ENCODE measurements at regions not wholly inside any gene's neighbourhood (a gene's known extent, or its start where the extent isn't known, plus 50 kb on each side); places are given as distances from the start of the nearest gene placed in this dataset.
"Not testable (repeated sequence)": the region's sequence is repeated elsewhere in the genome, so short reads cannot be mapped to it uniquely, and the experiment has no call there.

DNA sequence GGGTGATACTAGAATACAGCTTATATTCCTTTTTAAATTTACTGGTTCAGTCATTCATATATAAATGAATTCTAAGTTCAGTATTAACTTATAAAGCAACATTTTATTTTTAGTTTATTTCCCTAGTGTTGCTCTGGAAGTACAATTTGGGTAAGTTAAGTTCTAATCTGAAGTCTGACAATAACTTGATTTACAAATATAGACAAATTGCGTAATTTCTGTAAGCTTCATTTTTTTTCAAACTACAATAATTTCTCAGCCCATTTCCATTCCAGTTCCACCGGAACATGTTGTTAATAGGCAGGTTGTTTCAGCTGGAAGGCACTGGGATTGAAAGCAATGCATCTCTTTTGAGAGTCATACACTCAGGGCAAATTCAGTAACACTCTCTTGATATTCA lies 2000.7 kb downstream of the OLFM4 start:
- Histone ChIP-seq H3K27me3 (replicated peaks; ENCODE audit: insufficient read depth, low read depth, low read length, poor library complexity) (no peaks in the 10 kb centered on the region), H3K4me3 (ENCODE audit: low read depth, low read length, poor library complexity, severe bottlenecking) (no peak overlapping the region), H3K27ac (ENCODE audit: low read depth, low read length, poor library complexity, severe bottlenecking) (no peak overlapping the region), H3K36me3 (ENCODE audit: insufficient read depth, low read length, poor library complexity, severe bottlenecking) (no peaks in the 10 kb centered on the region), H3K9me3 (ENCODE audit: low read depth, low read length, poor library complexity, severe bottlenecking) (no peaks in the 10 kb centered on the region), H3K4me1 (ENCODE audit: insufficient read depth, low read length, poor library complexity, severe bottlenecking) (no peaks in the 10 kb centered on the region)
- DNase-seq (ENCODE audit: low spot score) = no peak
- intact Hi-C loops (cut with micrococcal nuclease; ENCODE audit: unreplicated experiment) = no loop called here
- BruUV-seq (replicated peaks) = no TSS peak
- TF ChIP-seq, protein P1, sequence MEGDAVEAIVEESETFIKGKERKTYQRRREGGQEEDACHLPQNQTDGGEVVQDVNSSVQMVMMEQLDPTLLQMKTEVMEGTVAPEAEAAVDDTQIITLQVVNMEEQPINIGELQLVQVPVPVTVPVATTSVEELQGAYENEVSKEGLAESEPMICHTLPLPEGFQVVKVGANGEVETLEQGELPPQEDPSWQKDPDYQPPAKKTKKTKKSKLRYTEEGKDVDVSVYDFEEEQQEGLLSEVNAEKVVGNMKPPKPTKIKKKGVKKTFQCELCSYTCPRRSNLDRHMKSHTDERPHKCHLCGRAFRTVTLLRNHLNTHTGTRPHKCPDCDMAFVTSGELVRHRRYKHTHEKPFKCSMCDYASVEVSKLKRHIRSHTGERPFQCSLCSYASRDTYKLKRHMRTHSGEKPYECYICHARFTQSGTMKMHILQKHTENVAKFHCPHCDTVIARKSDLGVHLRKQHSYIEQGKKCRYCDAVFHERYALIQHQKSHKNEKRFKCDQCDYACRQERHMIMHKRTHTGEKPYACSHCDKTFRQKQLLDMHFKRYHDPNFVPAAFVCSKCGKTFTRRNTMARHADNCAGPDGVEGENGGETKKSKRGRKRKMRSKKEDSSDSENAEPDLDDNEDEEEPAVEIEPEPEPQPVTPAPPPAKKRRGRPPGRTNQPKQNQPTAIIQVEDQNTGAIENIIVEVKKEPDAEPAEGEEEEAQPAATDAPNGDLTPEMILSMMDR (conservative IDR thresholded peaks at IDR 0.05; ENCODE audit: low read depth, low read length) = no peak
- TF ChIP-seq EZH2 (IDR thresholded peaks at IDR 0.05; ENCODE audit: borderline replicate concordance, low read depth, low read length, poor library complexity, severe bottlenecking) = no peak
- CTCF ChIA-PET = no interaction called here
- POLR2A ChIA-PET (ENCODE audit: low non-redundant PET) = no interaction called here

DNA sequence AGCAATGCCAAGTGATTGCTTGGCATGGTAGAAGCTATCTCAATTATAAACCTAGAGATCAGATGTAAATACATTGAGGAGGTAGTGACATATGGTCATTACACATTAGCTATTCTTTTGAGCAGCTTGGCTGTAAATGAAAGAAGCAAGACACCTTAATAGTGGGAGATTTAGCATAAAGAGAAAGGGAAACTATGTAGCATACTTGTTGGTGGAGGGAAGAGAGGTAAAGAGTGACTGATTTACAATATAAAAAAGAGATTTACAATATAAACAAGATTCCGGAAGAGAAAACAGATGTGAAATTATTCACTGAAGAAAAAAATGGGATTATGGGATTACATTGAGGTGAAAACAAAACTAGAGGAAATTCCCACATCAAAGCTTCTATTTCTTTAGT lies 2009.6 kb downstream of the OLFM4 start:
- Histone ChIP-seq H3K4me1 (ENCODE audit: insufficient read depth, low read length, poor library complexity, severe bottlenecking) (no peaks in the 10 kb centered on the region), H3K27me3 (replicated peaks; ENCODE audit: insufficient read depth, low read depth, low read length, poor library complexity) (no peaks in the 10 kb centered on the region), H3K9me3 (ENCODE audit: low read depth, low read length, poor library complexity, severe bottlenecking) (no peaks in the 10 kb centered on the region), H3K36me3 (ENCODE audit: insufficient read depth, low read length, poor library complexity, severe bottlenecking) (no peaks in the 10 kb centered on the region), H3K4me3 (ENCODE audit: low read depth, low read length, poor library complexity, severe bottlenecking) (no peak overlapping the region), H3K27ac (ENCODE audit: low read depth, low read length, poor library complexity, severe bottlenecking) (no peak overlapping the region)
- TF ChIP-seq EZH2 (IDR thresholded peaks at IDR 0.05; ENCODE audit: borderline replicate concordance, low read depth, low read length, poor library complexity, severe bottlenecking) = no peak
- TF ChIP-seq, protein P1 (conservative IDR thresholded peaks at IDR 0.05; ENCODE audit: low read depth, low read length) = no peak
- no peak for DNase-seq (ENCODE audit: low spot score)
- no TSS peak for BruUV-seq (replicated peaks)
- intact Hi-C loops (cut with micrococcal nuclease; ENCODE audit: unreplicated experiment) = no loop called here
- ChIA-PET CTCF (no interaction called here), POLR2A (ENCODE audit: low non-redundant PET) (no interaction called here)

DNA sequence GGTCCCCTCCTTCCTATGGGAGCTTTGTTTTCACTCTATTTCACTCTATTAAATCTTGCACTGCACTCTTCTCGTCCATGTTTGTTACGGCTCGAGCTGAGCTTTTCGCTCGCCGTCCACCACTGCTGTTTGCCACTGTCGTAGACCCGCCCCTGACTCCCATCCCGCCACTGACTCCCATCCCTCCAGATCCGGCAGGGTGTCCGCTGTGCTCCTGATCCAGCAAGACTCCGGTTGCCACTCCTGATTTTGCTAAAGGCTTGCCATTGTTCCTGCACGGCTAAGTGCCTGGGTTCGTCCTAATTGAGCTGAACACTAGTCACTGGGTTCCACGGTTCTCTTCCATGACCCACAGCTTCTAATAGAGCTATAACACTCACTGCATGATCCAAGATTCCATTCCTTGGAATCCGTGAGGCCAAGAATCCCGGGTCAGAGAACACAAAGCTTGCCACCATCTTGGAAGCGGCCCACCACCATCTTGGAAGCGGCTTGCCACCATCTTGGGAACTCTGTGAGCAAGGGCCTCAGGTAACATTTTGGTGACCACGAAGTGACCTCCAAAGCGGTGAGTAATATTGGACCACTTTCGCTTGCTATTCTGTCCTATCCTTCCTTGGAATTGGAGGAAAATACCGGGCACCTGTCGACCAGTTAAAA lies 2025.4 kb downstream of the OLFM4 start:
- POLR2A ChIA-PET (ENCODE audit: low non-redundant PET); DNase-seq (ENCODE audit: low spot score); BruUV-seq (replicated peaks); H3K36me3 ChIP-seq (ENCODE audit: insufficient read depth, low read length, poor library complexity, severe bottlenecking); intact Hi-C loops (cut with micrococcal nuclease; ENCODE audit: unreplicated experiment); CTCF ChIA-PET; H3K4me3 ChIP-seq (ENCODE audit: low read depth, low read length, poor library complexity, severe bottlenecking); H3K27me3 ChIP-seq (replicated peaks; ENCODE audit: insufficient read depth, low read depth, low read length, poor library complexity); H3K27ac ChIP-seq (ENCODE audit: low read depth, low read length, poor library complexity, severe bottlenecking); H3K4me1 ChIP-seq (ENCODE audit: insufficient read depth, low read length, poor library complexity, severe bottlenecking); H3K9me3 ChIP-seq (ENCODE audit: low read depth, low read length, poor library complexity, severe bottlenecking): not testable (repeated sequence)

DNA sequence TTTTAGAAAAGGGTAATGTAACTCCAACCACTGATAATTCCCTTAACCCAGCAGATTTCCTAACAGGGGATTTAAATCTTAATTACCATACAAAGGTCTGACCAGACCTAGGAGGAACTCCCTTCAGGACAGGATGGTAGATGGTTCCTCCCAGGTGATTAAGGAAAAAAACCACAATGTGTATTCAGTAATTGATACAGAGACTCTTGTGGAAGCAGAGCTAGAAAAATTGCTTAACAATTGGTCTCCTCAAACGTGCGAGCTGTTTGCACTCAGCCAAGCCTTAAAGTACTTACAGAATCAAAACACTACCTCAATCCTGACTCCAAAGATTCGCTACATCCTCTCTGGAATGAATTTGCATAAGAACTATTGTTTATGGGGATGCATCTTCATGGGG lies 2027.1 kb downstream of the OLFM4 start:
- H3K36me3 ChIP-seq (ENCODE audit: insufficient read depth, low read length, poor library complexity, severe bottlenecking); intact Hi-C loops (cut with micrococcal nuclease; ENCODE audit: unreplicated experiment); H3K4me3 ChIP-seq (ENCODE audit: low read depth, low read length, poor library complexity, severe bottlenecking); BruUV-seq (replicated peaks); CTCF ChIA-PET; H3K9me3 ChIP-seq (ENCODE audit: low read depth, low read length, poor library complexity, severe bottlenecking); DNase-seq (ENCODE audit: low spot score); POLR2A ChIA-PET (ENCODE audit: low non-redundant PET); H3K27ac ChIP-seq (ENCODE audit: low read depth, low read length, poor library complexity, severe bottlenecking); H3K27me3 ChIP-seq (replicated peaks; ENCODE audit: insufficient read depth, low read depth, low read length, poor library complexity); H3K4me1 ChIP-seq (ENCODE audit: insufficient read depth, low read length, poor library complexity, severe bottlenecking): not testable (repeated sequence)
